Globus pallidus (tissue), 1 donor: ENCODE measurements at regions not wholly inside any gene's neighbourhood (a gene's known extent, or its start where the extent isn't known, plus 50 kb on each side); places are given as distances from the start of the nearest gene placed in this dataset.
A peak's percentile ranks its signal among the peaks of the same experiment; 100 is the strongest.
"Not testable (repeated sequence)": the region's sequence is repeated elsewhere in the genome, so short reads cannot be mapped to it uniquely, and the experiment has no call there.

Source experiments
- DNase-seq: peaks from one replicate; pipeline ENCODE4 v3.0.0-alpha.2; 2015; ENCODE audit warnings: low spot score

- DNase-seq: no peak
These were observed 174.7 kb downstream of the MAP2K4 start for GRCh38 chr17:12195418-12195817.

- DNase-seq: no peak
These were observed 180.7 kb downstream of the MAP2K4 start for GRCh38 chr17:12201294-12201880.

- no peak for DNase-seq
These were observed 189.0 kb downstream of the MAP2K4 start for GRCh38 chr17:12209632-12210191.

GRCh38 chr17:12220714-12221439 lies 200.2 kb downstream of the MAP2K4 start:
- DNase-seq: not testable (repeated sequence)

GRCh38 chr17:12222392-12222791 lies 201.7 kb downstream of the MAP2K4 start:
- no peak for DNase-seq

GRCh38 chr17:12227547-12227946 lies 206.9 kb downstream of the MAP2K4 start:
- DNase-seq: no peak

- DNase-seq: no peak
These were observed 208.7 kb downstream of the MAP2K4 start for GRCh38 chr17:12229335-12229734.

- DNase-seq: peak; percentile 25
These were observed 210.0 kb downstream of the MAP2K4 start for GRCh38 chr17:12230481-12231354.

GRCh38 chr17:12231355-12231682 lies 210.6 kb downstream of the MAP2K4 start:
- no peak for DNase-seq

GRCh38 chr17:12239021-12239420 lies 218.3 kb downstream of the MAP2K4 start:
- DNase-seq: not testable (repeated sequence)

GRCh38 chr17:12242345-12242954 lies 221.8 kb downstream of the MAP2K4 start:
- DNase-seq: no peak

GRCh38 chr17:12247761-12248160 lies 227.1 kb downstream of the MAP2K4 start:
- no peak for DNase-seq

GRCh38 chr17:12250973-12251372 lies 230.3 kb downstream of the MAP2K4 start:
- DNase-seq: no peak

- DNase-seq: no peak
These were observed 231.8 kb downstream of the MAP2K4 start for GRCh38 chr17:12252462-12252861.

GRCh38 chr17:12254460-12254859 lies 233.8 kb downstream of the MAP2K4 start:
- no peak for DNase-seq

- peak; percentile 17 for DNase-seq
These were observed 235.8 kb downstream of the MAP2K4 start for GRCh38 chr17:12256380-12256995.

GRCh38 chr17:12257176-12257575 lies 236.5 kb downstream of the MAP2K4 start:
- no peak for DNase-seq

- DNase-seq: no peak
These were observed 240.7 kb downstream of the MAP2K4 start for GRCh38 chr17:12261354-12261753.

- DNase-seq: no peak
These were observed 249.1 kb downstream of the MAP2K4 start for GRCh38 chr17:12269751-12270150.

- DNase-seq: no peak
These were observed 257.1 kb downstream of the MAP2K4 start for GRCh38 chr17:12277827-12278226.

GRCh38 chr17:12282056-12282455 lies 261.4 kb downstream of the MAP2K4 start:
- DNase-seq: no peak

GRCh38 chr17:12287953-12288352 lies 267.3 kb downstream of the MAP2K4 start:
- no peak for DNase-seq
